ENCODE measurements at regions not wholly inside any gene's neighbourhood (a gene's known extent, or its start where the extent isn't known, plus 50 kb on each side); places are given as distances from the start of the nearest gene placed in this dataset.

GRCh38 chr10:126843299-126843934 is 61.8 kb upstream of the DOCK1 start (continued):
- TF ChIP-seq ZBTB11 (tag by site-specific recombination; conservative IDR thresholded peaks at IDR 0.05; ENCODE audit: low read depth): no peak
- no peak for TF ChIP-seq ZNF148 (tag by site-specific recombination; IDR thresholded peaks at IDR 0.05; ENCODE audit: borderline replicate concordance)
- no peak for TF ChIP-seq TCF7L2 (IDR thresholded peaks at IDR 0.05; ENCODE audit: borderline replicate concordance, low read depth, low read length)
- TF ChIP-seq ZNF600 (tag by site-specific recombination; IDR thresholded peaks at IDR 0.05): no peak
- TF ChIP-seq ZBTB8A (tag by site-specific recombination; IDR thresholded peaks at IDR 0.05): no peak
- TF ChIP-seq ZNF280C (tag by site-specific recombination; IDR thresholded peaks at IDR 0.05): no peak
- TF ChIP-seq PRDM6 (tag by site-specific recombination; IDR thresholded peaks at IDR 0.05): no peak

- H3K27ac ChIP-seq (ENCODE audit: extremely low read depth, low read depth, low read length): no peak overlapping the region
- POLR2A ChIA-PET: no interaction called here
- TF ChIP-seq ZNF555 (tag by site-specific recombination; conservative IDR thresholded peaks at IDR 0.05) (no peak), ZNF658 (tag by site-specific recombination; IDR thresholded peaks at IDR 0.05) (no peak), KLF9 (tag by site-specific recombination; IDR thresholded peaks at IDR 0.05; ENCODE audit: low read depth) (no peak), ZNF701 (tag by site-specific recombination; IDR thresholded peaks at IDR 0.05) (no peak), PRDM1 (tag by site-specific recombination; IDR thresholded peaks at IDR 0.05) (no peak), ZNF391 (tag by site-specific recombination; IDR thresholded peaks at IDR 0.05; ENCODE audit: borderline replicate concordance, low read depth) (no peak), ZBTB1 (tag by site-specific recombination; IDR thresholded peaks at IDR 0.05) (no peak), ZNF837 (tag by site-specific recombination; IDR thresholded peaks at IDR 0.05) (no peak), ZNF174 (tag by site-specific recombination; IDR thresholded peaks at IDR 0.05) (no peak), ZNF501 (tag by site-specific recombination; IDR thresholded peaks at IDR 0.05) (no peak), ZNF423 (tag by site-specific recombination; IDR thresholded peaks at IDR 0.05) (no peak), ZNF280D (tag by site-specific recombination; IDR thresholded peaks at IDR 0.05) (no peak), ZNF571 (tag by site-specific recombination; IDR thresholded peaks at IDR 0.05) (no peak), SALL2 (tag by site-specific recombination; IDR thresholded peaks at IDR 0.05; ENCODE audit: borderline replicate concordance) (no peak), ZBTB26 (tag by site-specific recombination; optimal IDR thresholded peaks at IDR 0.05) (no peak)
Observed at GRCh38 chr10:126844406-126844805, 60.8 kb upstream of the DOCK1 start.

More at GRCh38 chr10:126844406-126844805, 60.8 kb upstream of the DOCK1 start:
- no peaks in the 10 kb centered on the region for H3K36me3 ChIP-seq (ENCODE audit: control insufficient read depth in 2 of 2, insufficient read depth in 1 of 2, low read length in 2 of 2)
- no peaks in the 10 kb centered on the region for H3K4me1 ChIP-seq (ENCODE audit: control insufficient read depth, insufficient read depth, low read length)
- CTCF ChIA-PET: no interaction called here
- H3K9me3 ChIP-seq (ENCODE audit: control insufficient read depth, insufficient read depth, low read depth, low read length): no peaks in the 10 kb centered on the region
- H3K4me3 ChIP-seq (ENCODE audit: low read depth, low read length): no peak overlapping the region
